Osteocyte (in vitro differentiated cells): ENCODE measurements at regions not wholly inside any gene's neighbourhood (a gene's known extent, or its start where the extent isn't known, plus 50 kb on each side); places are given as distances from the start of the nearest gene placed in this dataset.

ENCODE experiments used
- DNase-seq: peaks from one replicate; pipeline ENCODE4 v3.0.0; 2021; ENCODE audit warnings: mixed read lengths; ENCODE audit not compliant: unreplicated experiment; ENCODE audit errors: extremely low spot score
- H3K27ac Mint-ChIP-seq: one replicate; pipeline ENCODE4 v1.8.0; 2021; ENCODE audit warnings: mild to moderate bottlenecking, mixed read lengths; ENCODE audit not compliant: unreplicated experiment
- H3K27me3 Mint-ChIP-seq: one replicate; pipeline ENCODE4 v1.8.0; 2021; ENCODE audit warnings: mixed read lengths; ENCODE audit not compliant: unreplicated experiment
- H3K36me3 Mint-ChIP-seq: one replicate; pipeline ENCODE4 v1.8.0; 2021; ENCODE audit warnings: mixed read lengths; ENCODE audit not compliant: unreplicated experiment
- H3K4me1 Mint-ChIP-seq: one replicate; pipeline ENCODE4 v1.8.0; 2021; ENCODE audit warnings: mixed read lengths; ENCODE audit not compliant: unreplicated experiment
- H3K4me3 Mint-ChIP-seq: one replicate; pipeline ENCODE4 v1.8.0; 2021; ENCODE audit warnings: mild to moderate bottlenecking, moderate library complexity, mixed read lengths; ENCODE audit not compliant: unreplicated experiment
- H3K9me3 Mint-ChIP-seq: one replicate; pipeline ENCODE4 v1.8.0; 2021; ENCODE audit warnings: mixed read lengths; ENCODE audit not compliant: unreplicated experiment
- TF ChIP-seq, protein P1 (sequence below): fragments of 200-600 bp; sonication (generic); IDR thresholded peaks from 2 replicates; pipeline ENCODE4 v1.5.0; 2021; ENCODE audit warnings: antibody characterized with exemption, mild to moderate bottlenecking, moderate library complexity

DNA sequence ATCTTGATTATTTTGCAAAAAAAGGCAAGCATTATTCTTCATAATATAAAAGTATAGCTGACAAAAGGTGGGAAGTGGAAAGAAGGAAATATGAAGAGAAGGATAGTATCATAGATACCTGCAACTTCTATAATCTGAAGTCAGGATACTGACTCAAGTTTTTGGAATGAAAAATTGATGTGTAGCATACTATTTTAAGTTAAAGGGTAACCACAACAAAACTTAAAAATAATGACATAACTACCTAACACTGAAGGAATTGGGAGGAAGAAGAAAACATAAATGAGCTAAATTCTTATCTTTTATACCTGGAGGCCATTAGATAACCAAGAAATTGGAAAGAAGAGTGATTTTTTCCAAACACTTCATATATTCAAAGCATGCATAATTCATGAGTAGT, 51.8 kb upstream of the TLE1 start:
- Mint-ChIP-seq H3K27ac (no peak overlapping the region), H3K4me3 (no peak overlapping the region), H3K27me3 (no peaks in the 10 kb centered on the region), H3K4me1 (peaks cover 9% of the 10 kb centered on the region), H3K9me3 (peaks cover 6% of the 10 kb centered on the region), H3K36me3 (peaks cover 3% of the 10 kb centered on the region)
- TF ChIP-seq, protein P1, sequence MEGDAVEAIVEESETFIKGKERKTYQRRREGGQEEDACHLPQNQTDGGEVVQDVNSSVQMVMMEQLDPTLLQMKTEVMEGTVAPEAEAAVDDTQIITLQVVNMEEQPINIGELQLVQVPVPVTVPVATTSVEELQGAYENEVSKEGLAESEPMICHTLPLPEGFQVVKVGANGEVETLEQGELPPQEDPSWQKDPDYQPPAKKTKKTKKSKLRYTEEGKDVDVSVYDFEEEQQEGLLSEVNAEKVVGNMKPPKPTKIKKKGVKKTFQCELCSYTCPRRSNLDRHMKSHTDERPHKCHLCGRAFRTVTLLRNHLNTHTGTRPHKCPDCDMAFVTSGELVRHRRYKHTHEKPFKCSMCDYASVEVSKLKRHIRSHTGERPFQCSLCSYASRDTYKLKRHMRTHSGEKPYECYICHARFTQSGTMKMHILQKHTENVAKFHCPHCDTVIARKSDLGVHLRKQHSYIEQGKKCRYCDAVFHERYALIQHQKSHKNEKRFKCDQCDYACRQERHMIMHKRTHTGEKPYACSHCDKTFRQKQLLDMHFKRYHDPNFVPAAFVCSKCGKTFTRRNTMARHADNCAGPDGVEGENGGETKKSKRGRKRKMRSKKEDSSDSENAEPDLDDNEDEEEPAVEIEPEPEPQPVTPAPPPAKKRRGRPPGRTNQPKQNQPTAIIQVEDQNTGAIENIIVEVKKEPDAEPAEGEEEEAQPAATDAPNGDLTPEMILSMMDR, result no peak
- DNase-seq, result no peak

DNA sequence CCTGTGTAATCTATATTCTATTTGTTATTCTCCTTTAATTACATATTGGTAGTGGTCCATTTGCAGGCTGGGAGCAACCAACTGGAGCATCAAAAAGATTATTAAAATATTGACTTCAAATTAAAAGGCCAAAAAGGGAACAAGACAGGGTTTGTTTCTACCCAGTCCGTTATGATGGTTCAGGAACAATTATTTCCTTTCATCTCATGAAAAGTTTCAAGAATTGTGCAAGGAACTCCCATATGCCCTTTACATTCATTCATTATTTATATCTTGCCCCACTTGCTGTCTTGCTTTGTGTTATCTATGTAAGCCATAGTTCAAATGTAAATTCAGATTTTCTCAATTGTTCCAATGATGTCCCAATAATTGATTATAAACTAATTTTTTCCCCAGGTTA, 58.7 kb upstream of the TLE1 start:
- H3K27me3 Mint-ChIP-seq, result no peaks in the 10 kb centered on the region
- no peak overlapping the region for H3K27ac Mint-ChIP-seq
- H3K4me1 Mint-ChIP-seq, result no peaks in the 10 kb centered on the region
- TF ChIP-seq, protein P1, result no peak
- no peak for DNase-seq
- H3K4me3 Mint-ChIP-seq, result no peak overlapping the region
- peaks cover 6% of the 10 kb centered on the region for H3K9me3 Mint-ChIP-seq
- H3K36me3 Mint-ChIP-seq, result no peaks in the 10 kb centered on the region

DNA sequence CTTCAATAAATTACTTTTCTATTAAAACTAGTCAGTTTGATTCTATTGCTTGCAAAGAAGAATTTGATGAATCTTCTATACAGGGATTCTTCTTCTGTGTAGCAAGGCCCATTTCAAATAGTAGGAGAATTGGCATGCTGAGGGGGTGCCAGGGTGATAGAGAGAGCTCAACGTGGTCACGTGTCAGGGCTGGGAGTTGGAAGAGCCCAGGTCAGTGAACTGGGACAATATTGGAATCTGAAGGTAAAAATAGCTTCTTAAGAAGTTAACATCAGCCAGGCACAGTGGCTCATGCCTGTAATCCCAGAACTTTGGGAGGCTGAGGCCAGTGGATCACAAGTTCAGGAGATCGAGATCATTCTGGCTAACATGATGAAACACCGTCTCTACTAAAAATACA, 64.1 kb upstream of the TLE1 start:
- DNase-seq, result peak; percentile 23
- Mint-ChIP-seq H3K9me3 (no peaks in the 10 kb centered on the region), H3K27me3 (no peaks in the 10 kb centered on the region), H3K27ac (no peak overlapping the region), H3K4me3 (no peak overlapping the region), H3K36me3 (no peaks in the 10 kb centered on the region), H3K4me1 (peaks cover 16% of the 10 kb centered on the region)
- TF ChIP-seq, protein P1, result no peak

DNA sequence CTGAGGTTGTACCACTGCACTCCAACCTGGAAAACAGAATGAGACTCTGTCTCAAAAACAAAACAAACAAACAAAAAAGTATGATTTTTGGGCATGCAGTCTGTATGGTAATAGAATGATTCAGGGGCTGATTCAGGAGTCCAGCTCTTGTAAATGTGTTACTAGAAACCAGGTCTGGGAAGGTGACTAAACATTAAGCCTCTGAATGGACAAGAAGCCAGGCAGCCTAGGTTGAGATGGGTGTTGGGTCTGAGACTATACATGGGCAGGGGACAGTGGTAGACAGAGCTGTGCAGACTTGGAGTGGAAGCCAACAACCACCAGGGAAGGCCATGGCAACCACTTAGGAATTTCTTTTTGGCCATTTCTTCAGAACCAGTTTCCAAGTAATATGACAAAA, 64.9 kb upstream of the TLE1 start:
- H3K4me3 Mint-ChIP-seq, result no peak overlapping the region
- no peak overlapping the region for H3K27ac Mint-ChIP-seq
- H3K9me3 Mint-ChIP-seq, result no peaks in the 10 kb centered on the region
- H3K4me1 Mint-ChIP-seq, result peaks cover 16% of the 10 kb centered on the region
- no peak for DNase-seq
- no peaks in the 10 kb centered on the region for H3K27me3 Mint-ChIP-seq
- H3K36me3 Mint-ChIP-seq, result no peaks in the 10 kb centered on the region
- TF ChIP-seq, protein P1, result no peak

DNA sequence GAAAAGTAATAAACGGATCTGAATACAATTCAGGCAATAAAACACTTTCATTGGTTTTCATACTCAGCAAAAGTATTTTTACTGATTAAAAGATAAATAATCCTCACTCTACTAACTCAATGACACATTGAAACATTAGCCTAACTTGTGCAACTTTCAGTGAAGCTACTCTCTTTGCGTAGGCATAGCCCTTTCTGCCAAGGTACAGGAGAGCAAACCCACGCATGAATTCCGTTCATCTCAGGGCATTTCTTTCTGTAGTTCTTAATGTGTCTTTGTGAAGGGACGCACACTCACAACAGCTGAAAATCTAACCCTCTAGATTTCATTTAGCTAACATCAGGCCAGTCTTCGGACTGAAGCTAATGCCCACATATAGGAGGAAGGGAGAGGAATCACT, 66.4 kb upstream of the TLE1 start:
- Mint-ChIP-seq H3K36me3 (no peaks in the 10 kb centered on the region), H3K27me3 (no peaks in the 10 kb centered on the region), H3K9me3 (no peaks in the 10 kb centered on the region), H3K27ac (no peak overlapping the region), H3K4me1 (peaks cover 28% of the 10 kb centered on the region), H3K4me3 (no peak overlapping the region)
- DNase-seq, result no peak
- TF ChIP-seq, protein P1, result no peak
